HCT116 (cell line): ENCODE measurements at regions not wholly inside any gene's neighbourhood (a gene's known extent, or its start where the extent isn't known, plus 50 kb on each side); places are given as distances from the start of the nearest gene placed in this dataset.

Experiments used
- ATAC-seq: fragments of 200-7000 bp; cut with Tn5 transposase; 2 replicates; pipeline ENCODE4 v1.9.1; 2020; ENCODE audit warnings: mild to moderate bottlenecking, moderate library complexity
- BruUV-seq: library from RNA; stranded (reverse); fragments of 400-500 nt; replicated peaks from 2 replicates; lab custom pipeline; 2021; lab: Mats Ljungman, UMichigan
- CTCF ChIA-PET: fragments of 300-600 bp; sonication (Branson Sonifier 250); formaldehyde crosslinking; loops from one replicate; lab custom pipeline; 2021; ENCODE audit warnings: antibody characterized with exemption; lab: Charles Lee
- POLR2A ChIA-PET: fragments of 300-600, 350-600 bp; sonication (Branson Sonifier 250); formaldehyde crosslinking; loops from one replicate; lab custom pipeline; 2021; ENCODE audit warnings: antibody characterized with exemption; lab: Charles Lee
- RAD21 ChIA-PET, 2 experiments: fragments of 300-600 bp; sonication (Branson Sonifier 250); formaldehyde crosslinking; loops; one replicate each; lab custom pipeline; 2023; ENCODE audit warnings: low total read pairs in 2 of 2; ENCODE audit not compliant: uncharacterized antibody in 2 of 2, unreplicated experiment in 2 of 2, low non-redundant PET in 1 of 2; lab: Charles Lee
- DNase-seq: peaks from one replicate; pipeline ENCODE4 v3.0.0-alpha.2; 2010; ENCODE audit warnings: low read depth, low spot score
- H2AFZ ChIP-seq: fragments of 200-600 bp; shearing (Covaris generic), sonication (generic); 2 replicates; pipeline ENCODE4 v1.6.1; 2017; ENCODE audit warnings: low read depth, mixed run types, mixed read lengths, antibody characterized with exemption, low read length; ENCODE audit not compliant: poor library complexity, severe bottlenecking
- H3K27ac ChIP-seq: 2 replicates; pipeline ENCODE4 v1.5.1; 2012; ENCODE audit warnings: low read depth, low read length
- H3K27me3 ChIP-seq: fragments of 200-600 bp; sonication (generic); 2 replicates; pipeline ENCODE4 v1.6.1; 2016; ENCODE audit warnings: mixed run types, low read length, mixed read lengths; ENCODE audit not compliant: insufficient read depth
- H3K36me3 ChIP-seq, 2 experiments: fragments of 200-500 bp in 1 of 2; fragments of 200-600 bp in 1 of 2; sonication (Bioruptor generic) in 1 of 2; sonication (generic) in 1 of 2; 2 replicates each; pipeline versions ENCODE4 v1.5.1 to v1.6.1; 2014 to 2016; ENCODE audit warnings: low read length in 2 of 2, inconsistent platforms in 1 of 2, mixed read lengths in 1 of 2, mixed run types in 1 of 2; ENCODE audit not compliant: insufficient read depth in 2 of 2, control insufficient read depth in 1 of 2
- H3K4me1 ChIP-seq, 2 experiments: fragments of 200-600 bp in 1 of 2; sonication (generic) in 1 of 2; 2 replicates each; pipeline versions ENCODE4 v1.5.1 to v1.6.1; 2012 to 2017; ENCODE audit warnings: low read length in 2 of 2, inconsistent platforms in 1 of 2, mild to moderate bottlenecking in 1 of 2, mixed read lengths in 1 of 2, mixed run types in 1 of 2, moderate library complexity in 1 of 2; ENCODE audit not compliant: insufficient read depth in 2 of 2, control insufficient read depth in 1 of 2
- H3K4me2 ChIP-seq: fragments of 200-600 bp; sonication (generic); 2 replicates; pipeline ENCODE4 v1.6.1; 2017; ENCODE audit warnings: mixed run types, low read length, mixed read lengths
- H3K4me3 ChIP-seq, 2 experiments: fragments of 200-600 bp in 1 of 2; sonication (generic) in 1 of 2; replicated peaks in 1 of 2; 2 replicates each; pipeline ENCODE4 v1.5.1; 2011 to 2016; ENCODE audit warnings: low read length in 2 of 2, control low read depth in 1 of 2, low read depth in 1 of 2, mild to moderate bottlenecking in 1 of 2, mixed read lengths in 1 of 2, mixed run types in 1 of 2
- H3K79me2 ChIP-seq: fragments of 200-600 bp; sonication (generic); 2 replicates; pipeline ENCODE4 v1.6.1; 2017; ENCODE audit warnings: mild to moderate bottlenecking, mixed run types, low read length, moderate library complexity, mixed read lengths; ENCODE audit not compliant: insufficient read depth
- H3K9ac ChIP-seq: fragments of 200-600 bp; sonication (generic); 2 replicates; pipeline ENCODE4 v1.6.1; 2016; ENCODE audit warnings: low read length, mixed read lengths
- H3K9me2 ChIP-seq: fragments of 200-600 bp; sonication (generic), shearing (Covaris generic); 2 replicates; pipeline ENCODE4 v1.6.1; 2017; ENCODE audit warnings: mixed run types, mild to moderate bottlenecking, moderate library complexity; ENCODE audit not compliant: insufficient read depth
- H3K9me3 ChIP-seq, 2 experiments: fragments of 200-500 bp in 1 of 2; fragments of 200-600 bp in 1 of 2; sonication (Bioruptor generic) in 1 of 2; sonication (generic) in 1 of 2; 2 replicates each; pipeline ENCODE4 v1.6.1; 2014 to 2017; ENCODE audit warnings: low read length in 2 of 2, mixed read lengths in 2 of 2, inconsistent platforms in 1 of 2, low read depth in 1 of 2, mild to moderate bottlenecking in 1 of 2, mixed run types in 1 of 2, moderate library complexity in 1 of 2; ENCODE audit not compliant: control insufficient read depth in 1 of 2, insufficient read depth in 1 of 2
- H4K20me1 ChIP-seq: fragments of 200-600 bp; sonication (generic), shearing (Covaris generic); 2 replicates; pipeline ENCODE4 v1.6.1; 2017; ENCODE audit warnings: mixed run types, mild to moderate bottlenecking, moderate library complexity; ENCODE audit not compliant: insufficient read depth
- ATF3 ChIP-seq: IDR thresholded peaks from 2 replicates; pipeline ENCODE4 v1.6.1; 2012
- CBX3 ChIP-seq: IDR thresholded peaks from 2 replicates; pipeline ENCODE4 v1.6.1; 2012; ENCODE audit warnings: low read depth
- EGR1 ChIP-seq: IDR thresholded peaks from 2 replicates; pipeline ENCODE4 v1.6.1; 2012; ENCODE audit warnings: low read depth
- EZH2 ChIP-seq: fragments of 200-600 bp; sonication (generic); IDR thresholded peaks from 2 replicates; pipeline ENCODE4 v1.6.1; 2017; ENCODE audit warnings: antibody characterized with exemption, mixed run types
- JUND ChIP-seq: IDR thresholded peaks from 2 replicates; pipeline ENCODE4 v1.6.1; 2012
- POLR2AphosphoS5 ChIP-seq: IDR thresholded peaks from 2 replicates; pipeline ENCODE4 v1.6.1; 2011; ENCODE audit warnings: mild to moderate bottlenecking, low read depth, low read length, moderate library complexity
- RAD21 ChIP-seq: IDR thresholded peaks from 2 replicates; pipeline ENCODE4 v1.6.1; 2012; ENCODE audit warnings: low read depth, mild to moderate bottlenecking
- SP1 ChIP-seq: IDR thresholded peaks from 2 replicates; pipeline ENCODE4 v1.6.1; 2012; ENCODE audit warnings: low read depth
- YY1 ChIP-seq: IDR thresholded peaks from 2 replicates; pipeline ENCODE4 v1.6.1; 2011; ENCODE audit warnings: low read length, low read depth, moderate library complexity, mild to moderate bottlenecking; ENCODE audit not compliant: insufficient replicate concordance; ENCODE audit errors: extremely low read depth
- ZBTB33 ChIP-seq: IDR thresholded peaks from 2 replicates; pipeline ENCODE4 v1.6.1; 2011; ENCODE audit warnings: mild to moderate bottlenecking, low read length, moderate library complexity; ENCODE audit not compliant: insufficient replicate concordance; ENCODE audit errors: extremely low read depth
- intact Hi-C: fragments of 100-400 bp; cut with micrococcal nuclease; formaldehyde crosslinking; loops from 2 replicates; pipeline ENCODE4 v1.10.0; 2022
- TF ChIP-seq, protein P1 (sequence below), 3 experiments: fragments of 200-600 bp in 1 of 3; sonication (generic) in 1 of 3; IDR thresholded peaks in 2 of 3; conservative IDR thresholded peaks in 1 of 3; 2 replicates each; pipeline ENCODE4 v1.5.1; 2012 to 2017; ENCODE audit warnings: low read depth in 2 of 3, low read length in 2 of 3, antibody characterized with exemption in 1 of 3, borderline replicate concordance in 1 of 3, control low read depth in 1 of 3, mild to moderate bottlenecking in 1 of 3, mixed read lengths in 1 of 3, mixed run types in 1 of 3, moderate library complexity in 1 of 3; ENCODE audit not compliant: insufficient read depth in 1 of 3

GRCh38 chr10:111646021-111646420, 537.5 kb downstream of the GPAM start:
- H3K79me2 ChIP-seq = no peaks in the 10 kb centered on the region
- intact Hi-C loops = no loop called here
- H3K4me2 ChIP-seq = no peak overlapping the region
- no peaks in the 10 kb centered on the region for H4K20me1 ChIP-seq
- no peaks in the 10 kb centered on the region for H3K4me1 ChIP-seq
- H2AFZ ChIP-seq = no peak overlapping the region
- no peaks in the 10 kb centered on the region for H3K9me2 ChIP-seq
- H3K36me3 ChIP-seq = no peaks in the 10 kb centered on the region
- ATAC-seq (no peak), DNase-seq (no peak)
- ChIA-PET CTCF (no interaction called here), RAD21 (no interaction called here), POLR2A (no interaction called here)
- TF ChIP-seq CBX3 (no peak), RAD21 (no peak), JUND (no peak), EZH2 (no peak), EGR1 (no peak), POLR2AphosphoS5 (no peak)
- H3K9me3 ChIP-seq = peaks cover 0 to 4% of the 10 kb centered on the region in 2 experiments; a peak in 1 of 4 replicates
- no peak overlapping the region for H3K4me3 ChIP-seq
- H3K9ac ChIP-seq = no peak overlapping the region
- H3K27me3 ChIP-seq = no peaks in the 10 kb centered on the region
- BruUV-seq = no TSS peak
- no peak overlapping the region for H3K27ac ChIP-seq

- no peaks in the 10 kb centered on the region for H3K9me2 ChIP-seq
- no TSS peak for BruUV-seq
- ATAC-seq (no peak), DNase-seq (no peak)
- H3K79me2 ChIP-seq = no peaks in the 10 kb centered on the region
- no peak overlapping the region for H3K27ac ChIP-seq
- no peaks in the 10 kb centered on the region for H4K20me1 ChIP-seq
- no peak overlapping the region for H3K4me2 ChIP-seq
- no peak overlapping the region for H3K9ac ChIP-seq
- H3K4me1 ChIP-seq = no peaks in the 10 kb centered on the region
- peaks cover 0 to 4% of the 10 kb centered on the region in 2 experiments; a peak in 1 of 4 replicates for H3K9me3 ChIP-seq
- no peak for TF ChIP-seq CBX3
- no peak for TF ChIP-seq ATF3
- TF ChIP-seq, protein P1, sequence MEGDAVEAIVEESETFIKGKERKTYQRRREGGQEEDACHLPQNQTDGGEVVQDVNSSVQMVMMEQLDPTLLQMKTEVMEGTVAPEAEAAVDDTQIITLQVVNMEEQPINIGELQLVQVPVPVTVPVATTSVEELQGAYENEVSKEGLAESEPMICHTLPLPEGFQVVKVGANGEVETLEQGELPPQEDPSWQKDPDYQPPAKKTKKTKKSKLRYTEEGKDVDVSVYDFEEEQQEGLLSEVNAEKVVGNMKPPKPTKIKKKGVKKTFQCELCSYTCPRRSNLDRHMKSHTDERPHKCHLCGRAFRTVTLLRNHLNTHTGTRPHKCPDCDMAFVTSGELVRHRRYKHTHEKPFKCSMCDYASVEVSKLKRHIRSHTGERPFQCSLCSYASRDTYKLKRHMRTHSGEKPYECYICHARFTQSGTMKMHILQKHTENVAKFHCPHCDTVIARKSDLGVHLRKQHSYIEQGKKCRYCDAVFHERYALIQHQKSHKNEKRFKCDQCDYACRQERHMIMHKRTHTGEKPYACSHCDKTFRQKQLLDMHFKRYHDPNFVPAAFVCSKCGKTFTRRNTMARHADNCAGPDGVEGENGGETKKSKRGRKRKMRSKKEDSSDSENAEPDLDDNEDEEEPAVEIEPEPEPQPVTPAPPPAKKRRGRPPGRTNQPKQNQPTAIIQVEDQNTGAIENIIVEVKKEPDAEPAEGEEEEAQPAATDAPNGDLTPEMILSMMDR (IDR thresholded peaks at IDR 0.05 in 2 of 3, conservative IDR thresholded peaks at IDR 0.05 in 1 of 3; ENCODE audit: borderline replicate concordance in 1 of 3, insufficient read depth in 1 of 3, low read depth in 2 of 3, low read length in 2 of 3) = no peak
- no peak for TF ChIP-seq YY1
- no peak for TF ChIP-seq EGR1
- TF ChIP-seq ZBTB33 = no peak
- TF ChIP-seq SP1 = no peak
- TF ChIP-seq EZH2 = no peak
- H2AFZ ChIP-seq = no peak overlapping the region
- no peak overlapping the region for H3K4me3 ChIP-seq
- RAD21 ChIA-PET = no interaction called here
- CTCF ChIA-PET = no interaction called here
- POLR2A ChIA-PET = no interaction called here
- H3K36me3 ChIP-seq = no peaks in the 10 kb centered on the region
- H3K27me3 ChIP-seq = no peaks in the 10 kb centered on the region
- intact Hi-C loops = no loop called here
These were observed 535.5 kb downstream of the GPAM start for GRCh38 chr10:111648046-111648445.
